Stimulated activated CD8-positive, alpha-beta memory T cell treated with anti-CD3 and anti-CD28 coated beads, Interleukin-7, amount 100 ng/mL, for 1 hour (primary cell): ENCODE measurements at regions not wholly inside any gene's neighbourhood (a gene's known extent, or its start where the extent isn't known, plus 50 kb on each side); places are given as distances from the start of the nearest gene placed in this dataset.

Source experiments
- DNase-seq, 2 donors: peaks; one replicate each; pipeline ENCODE4 v3.0.0-alpha.2; 2020; ENCODE audit warnings: low read depth in 2 of 2

GRCh38 chr1:193619911-193620310 is 433.5 kb upstream of the B3GALT2 start:
- no peak for DNase-seq

- DNase-seq: no peak
These were observed 428.4 kb upstream of the B3GALT2 start for GRCh38 chr1:193614817-193615216.

- no peak for DNase-seq
These were observed 427.9 kb upstream of the B3GALT2 start for GRCh38 chr1:193614275-193614674.

GRCh38 chr1:193613041-193613440 is 426.6 kb upstream of the B3GALT2 start:
- DNase-seq: no peak

GRCh38 chr1:193609592-193609991 is 423.2 kb upstream of the B3GALT2 start:
- no peak for DNase-seq

GRCh38 chr1:193607787-193608186 is 421.4 kb upstream of the B3GALT2 start:
- no peak for DNase-seq

- DNase-seq: no peak
These were observed 419.6 kb upstream of the B3GALT2 start for GRCh38 chr1:193606035-193606434.

- DNase-seq: no peak
These were observed 416.3 kb upstream of the B3GALT2 start for GRCh38 chr1:193602705-193603104.

GRCh38 chr1:193593147-193593885 is 406.9 kb upstream of the B3GALT2 start:
- no peak for DNase-seq

- no peak for DNase-seq
These were observed 405.9 kb upstream of the B3GALT2 start for GRCh38 chr1:193592317-193592716.

- no peak for DNase-seq
These were observed 403.7 kb upstream of the B3GALT2 start for GRCh38 chr1:193590102-193590501.

- no peak for DNase-seq
These were observed 403.2 kb upstream of the B3GALT2 start for GRCh38 chr1:193589597-193590040.

GRCh38 chr1:193588311-193589082 is 402.1 kb upstream of the B3GALT2 start:
- DNase-seq: no peak

GRCh38 chr1:193584731-193585239 is 398.4 kb upstream of the B3GALT2 start:
- no peak for DNase-seq

GRCh38 chr1:193581341-193581740 is 394.9 kb upstream of the B3GALT2 start:
- no peak for DNase-seq

GRCh38 chr1:193580419-193580818 is 394.0 kb upstream of the B3GALT2 start:
- no peak for DNase-seq

- DNase-seq: no peak
These were observed 392.9 kb upstream of the B3GALT2 start for GRCh38 chr1:193579323-193579722.

GRCh38 chr1:193574913-193575312 is 388.5 kb upstream of the B3GALT2 start:
- no peak for DNase-seq

- no peak for DNase-seq
These were observed 383.5 kb upstream of the B3GALT2 start for GRCh38 chr1:193569983-193570269.

- DNase-seq: no peak
These were observed 382.9 kb upstream of the B3GALT2 start for GRCh38 chr1:193569096-193569982.

GRCh38 chr1:193568512-193568911 is 382.1 kb upstream of the B3GALT2 start:
- DNase-seq: no peak

- no peak for DNase-seq
These were observed 381.5 kb upstream of the B3GALT2 start for GRCh38 chr1:193567937-193568336.
